GM19351 (cell line): ENCODE measurements at regions not wholly inside any gene's neighbourhood (a gene's known extent, or its start where the extent isn't known, plus 50 kb on each side); places are given as distances from the start of the nearest gene placed in this dataset.

Source experiments
- ATAC-seq: cut with Tn5 transposase; IDR thresholded peaks from one replicate; pipeline ENCODE4 v1.9.1; 2021; ENCODE audit warnings: mild to moderate bottlenecking, moderate library complexity; ENCODE audit not compliant: unreplicated experiment

DNA sequence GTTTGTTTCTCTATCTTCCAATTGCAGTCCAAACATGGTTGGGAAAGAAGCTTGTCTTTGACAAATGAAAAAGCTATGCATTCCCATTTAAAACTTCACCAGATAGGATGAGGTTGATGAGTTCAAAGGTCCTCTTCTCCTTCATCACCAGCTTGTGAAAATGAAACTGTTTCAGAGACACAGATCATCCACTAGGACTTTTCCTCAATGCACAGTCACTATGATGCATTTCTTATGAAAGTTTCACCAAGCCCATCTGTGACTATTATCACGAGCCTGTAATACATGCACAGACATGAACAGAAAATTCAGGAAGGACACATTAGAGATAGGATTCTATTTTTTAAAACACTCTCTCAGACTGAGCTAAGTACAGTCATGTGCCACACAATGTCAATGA lies 644.4 kb downstream of the PLCL1 start:
- ATAC-seq, result no peak

DNA sequence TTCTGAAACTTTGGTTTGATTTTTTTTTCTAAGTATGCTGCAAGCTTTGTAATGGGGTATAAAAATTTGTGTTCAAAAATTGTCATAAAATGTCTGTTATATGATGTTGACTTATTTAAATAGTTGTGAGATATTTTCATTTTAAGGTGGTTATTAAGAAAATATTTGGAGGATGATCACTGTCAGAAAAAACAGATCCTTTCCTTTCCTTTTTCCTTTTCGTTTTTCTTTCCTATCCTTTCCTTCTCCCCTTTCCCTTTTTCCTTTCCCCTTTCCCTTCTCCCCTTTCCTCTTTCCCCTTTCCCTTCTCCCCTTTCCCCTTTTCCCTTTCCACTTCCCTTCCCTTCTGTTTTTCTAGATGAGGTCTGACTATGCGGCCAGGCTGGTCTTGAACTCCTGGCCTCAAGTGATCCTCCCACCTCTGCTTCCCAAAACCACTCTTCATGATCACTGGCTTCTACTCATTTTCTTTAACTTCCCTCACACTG lies 640.5 kb downstream of the PLCL1 start:
- no peak for ATAC-seq

DNA sequence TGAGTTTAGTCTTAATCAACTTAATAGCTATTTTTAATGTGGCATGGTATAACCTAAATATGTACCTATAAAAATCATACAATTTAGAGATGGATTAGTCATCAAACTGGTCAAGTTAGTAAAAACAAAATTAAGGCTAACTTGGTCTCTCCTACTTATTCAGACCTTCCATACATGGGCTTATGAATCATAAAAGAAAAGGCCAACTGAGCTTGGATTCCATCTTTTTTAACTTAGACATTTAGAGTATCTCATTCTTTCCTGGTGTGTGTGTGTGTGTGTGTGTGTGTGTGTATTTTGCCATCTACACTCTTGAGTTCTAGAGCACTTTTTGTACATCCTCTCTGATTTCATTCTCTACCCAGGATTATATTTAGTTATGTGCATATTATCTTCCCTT lies 637.5 kb downstream of the PLCL1 start:
- ATAC-seq, result no peak

DNA sequence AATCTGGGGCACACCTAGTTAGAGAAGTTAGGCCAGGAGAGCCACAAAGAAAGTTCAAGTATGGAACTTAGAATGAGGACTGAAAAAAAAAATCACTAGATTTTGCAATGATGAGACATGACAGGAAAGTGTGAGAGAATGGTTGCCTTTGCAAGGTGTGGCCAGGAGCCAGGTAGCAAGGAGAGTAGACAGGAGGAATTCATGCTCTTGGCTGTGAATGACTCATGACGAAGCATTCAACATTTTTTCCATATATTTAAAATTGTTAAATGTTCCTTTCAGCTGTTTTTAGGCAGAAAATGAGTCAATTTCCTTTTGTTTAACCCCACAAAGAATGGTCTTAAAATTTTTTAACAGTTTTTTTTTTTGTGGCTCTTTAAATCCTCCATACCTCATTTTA lies 636.9 kb downstream of the PLCL1 start:
- ATAC-seq, result no peak

DNA sequence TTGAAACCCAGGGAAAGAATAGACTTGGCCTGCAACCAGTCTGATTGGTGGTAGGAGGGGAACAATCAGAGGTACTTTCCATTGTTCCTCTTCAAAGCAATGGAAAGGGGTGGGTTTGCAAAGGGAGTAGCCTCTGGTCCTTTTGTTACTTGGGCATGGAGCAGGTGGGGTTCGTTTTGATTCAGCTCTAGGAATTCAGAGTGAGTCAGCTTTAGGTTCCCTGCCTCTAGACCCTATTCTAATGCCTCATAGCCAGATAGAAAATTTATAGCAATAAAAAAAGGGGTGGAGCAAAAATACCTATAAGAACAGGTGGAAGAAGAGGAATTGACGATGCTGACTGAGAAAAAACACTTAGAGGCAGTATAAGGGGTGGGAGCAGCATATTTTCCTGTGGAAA lies 636.4 kb downstream of the PLCL1 start:
- ATAC-seq, result no peak

DNA sequence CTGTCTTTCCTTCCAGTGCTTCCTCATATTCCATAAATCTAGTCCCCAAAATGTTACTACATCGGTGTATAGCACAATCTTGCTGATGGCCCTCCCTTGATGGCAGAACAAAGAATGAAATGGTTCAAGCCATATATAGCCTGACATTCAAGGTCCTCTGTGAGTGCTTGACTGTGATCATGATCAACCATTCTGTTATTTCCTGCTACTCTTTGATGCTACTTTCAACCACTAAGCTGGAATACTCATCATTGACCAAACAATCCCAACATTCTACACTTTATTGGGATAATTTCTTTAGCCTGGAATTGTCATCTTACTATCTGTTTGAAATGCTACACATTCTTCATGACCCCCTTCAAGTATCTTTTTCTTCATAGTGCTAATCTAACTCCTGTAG lies 633.9 kb downstream of the PLCL1 start:
- no peak for ATAC-seq

DNA sequence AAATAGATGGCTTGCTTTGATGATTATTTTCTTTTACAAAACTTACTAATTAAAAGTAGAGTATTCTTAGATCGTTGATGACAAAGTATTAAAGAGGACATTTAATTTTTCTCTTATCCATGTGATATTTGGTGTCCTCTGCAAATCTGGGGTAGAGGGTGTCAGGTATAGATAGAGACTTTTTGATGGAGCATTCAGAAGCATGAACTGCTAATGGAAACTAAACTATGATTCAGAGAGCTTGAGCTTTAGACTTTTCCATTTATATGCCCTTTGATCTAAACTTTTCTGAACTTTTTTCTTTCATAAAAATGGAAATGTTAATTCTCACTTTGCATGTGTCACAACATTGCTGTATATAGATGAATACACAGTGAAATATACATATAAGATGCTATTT lies 619.7 kb downstream of the PLCL1 start:
- ATAC-seq, result no peak

DNA sequence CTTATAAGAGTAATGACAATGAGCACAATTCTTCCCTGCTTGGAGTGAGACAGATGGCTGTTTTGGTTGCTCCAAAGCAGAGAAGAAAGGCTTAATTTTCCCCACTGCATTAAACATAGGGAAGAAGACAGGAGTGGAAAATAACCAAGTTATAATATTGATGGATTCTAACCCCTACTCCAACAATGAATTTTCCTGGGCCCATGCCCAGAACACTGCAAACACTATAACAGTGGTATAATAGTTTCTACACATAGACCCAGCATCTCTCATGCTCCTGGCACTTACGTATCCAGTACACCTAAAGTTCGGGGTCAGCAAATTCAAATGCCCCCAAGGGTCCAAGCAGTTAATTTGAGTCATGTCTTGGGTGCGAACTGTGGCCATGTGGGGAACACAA lies 613.4 kb downstream of the PLCL1 start:
- ATAC-seq, result no peak

DNA sequence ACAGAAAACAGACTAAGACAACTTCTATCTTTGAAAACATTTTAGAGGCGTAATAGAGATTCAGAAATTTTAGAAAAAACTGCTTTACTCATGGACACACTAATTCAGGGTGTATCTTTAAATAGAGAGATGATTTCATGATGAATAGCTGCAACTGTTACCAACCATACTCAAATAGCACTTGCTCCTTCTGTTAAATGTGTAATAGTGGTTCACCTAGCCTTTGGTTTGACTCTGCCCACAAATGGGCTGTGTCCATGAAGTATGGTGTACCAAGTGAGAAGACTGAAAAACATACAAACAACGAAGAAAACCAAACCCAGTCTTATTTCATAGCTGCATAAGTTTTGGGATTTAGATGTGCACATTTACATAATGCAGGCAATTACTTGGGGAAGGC lies 610.6 kb downstream of the PLCL1 start:
- no peak for ATAC-seq

DNA sequence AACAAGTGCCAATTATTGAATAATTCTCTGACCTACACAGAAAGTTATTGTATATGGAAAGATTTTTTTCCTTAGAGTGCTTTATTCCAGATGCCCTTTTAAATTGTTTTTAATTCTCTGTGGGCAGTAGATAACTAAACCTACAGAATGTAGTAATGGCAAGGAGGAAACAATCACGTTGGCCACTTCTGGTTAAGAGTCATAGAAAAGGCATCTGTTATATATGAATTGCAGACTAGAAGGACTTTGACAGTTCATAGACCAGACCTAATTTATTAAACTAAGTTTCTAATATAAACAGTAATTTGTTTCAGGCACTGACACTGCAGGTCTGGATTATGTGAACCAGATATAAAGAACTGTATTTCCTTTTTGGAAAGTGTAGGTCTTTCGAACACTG lies 607.5 kb downstream of the PLCL1 start:
- no peak for ATAC-seq

DNA sequence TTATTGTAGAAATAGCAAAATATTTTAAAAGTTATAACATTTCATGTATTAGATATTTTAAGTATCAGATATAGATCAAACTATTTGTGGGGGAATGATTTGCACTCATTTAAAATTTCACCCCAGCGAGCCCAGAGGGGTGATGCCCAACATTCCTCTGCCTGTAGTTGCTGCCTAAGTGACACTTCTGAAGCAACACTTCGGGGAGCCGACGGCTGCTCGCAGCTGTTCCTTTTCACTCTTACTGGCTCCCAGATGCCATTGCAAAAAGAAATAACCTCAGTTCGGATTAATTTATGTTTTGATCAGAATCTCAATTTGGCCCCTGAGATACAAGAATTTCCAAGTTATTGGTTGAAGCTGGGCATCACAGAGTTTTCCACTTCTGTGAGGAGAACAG lies 603.8 kb downstream of the PLCL1 start:
- ATAC-seq, result no peak

DNA sequence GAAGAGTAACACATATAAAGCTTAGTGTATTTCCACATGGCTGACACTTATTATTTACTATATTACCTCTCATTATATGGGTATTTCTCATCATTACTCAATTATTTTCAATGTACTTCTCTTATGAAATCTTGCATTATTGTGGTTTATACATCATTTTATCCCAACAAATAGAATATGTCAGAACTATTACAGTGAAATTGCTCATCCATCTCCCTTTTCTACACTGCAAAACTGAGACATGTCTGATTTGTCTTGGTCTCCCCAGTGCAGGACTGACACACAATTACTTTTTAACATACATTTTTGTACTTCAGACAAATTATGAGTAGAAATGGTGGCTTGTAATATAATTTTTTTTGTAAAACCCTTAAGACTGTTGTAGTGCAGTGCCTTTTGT lies 600.9 kb downstream of the PLCL1 start:
- ATAC-seq, result no peak

DNA sequence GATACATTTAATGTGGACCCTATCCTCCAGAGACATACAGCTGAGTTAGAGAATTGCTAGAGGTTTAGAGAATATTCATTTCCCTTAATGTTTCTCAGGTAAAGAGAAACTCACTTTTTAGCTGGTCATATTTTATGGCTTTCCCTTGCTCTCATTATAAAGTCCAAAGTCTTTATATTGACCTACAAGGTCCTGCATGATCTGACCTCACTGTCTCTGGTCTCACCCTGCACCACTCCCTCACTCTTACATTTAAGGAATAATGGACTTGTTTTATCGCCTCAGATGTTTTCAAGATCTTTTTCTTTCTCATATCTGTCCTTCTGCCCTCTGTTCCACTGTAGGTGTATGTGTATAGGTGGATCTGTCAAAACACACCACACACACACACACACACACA lies 597.3 kb downstream of the PLCL1 start:
- no peak for ATAC-seq

DNA sequence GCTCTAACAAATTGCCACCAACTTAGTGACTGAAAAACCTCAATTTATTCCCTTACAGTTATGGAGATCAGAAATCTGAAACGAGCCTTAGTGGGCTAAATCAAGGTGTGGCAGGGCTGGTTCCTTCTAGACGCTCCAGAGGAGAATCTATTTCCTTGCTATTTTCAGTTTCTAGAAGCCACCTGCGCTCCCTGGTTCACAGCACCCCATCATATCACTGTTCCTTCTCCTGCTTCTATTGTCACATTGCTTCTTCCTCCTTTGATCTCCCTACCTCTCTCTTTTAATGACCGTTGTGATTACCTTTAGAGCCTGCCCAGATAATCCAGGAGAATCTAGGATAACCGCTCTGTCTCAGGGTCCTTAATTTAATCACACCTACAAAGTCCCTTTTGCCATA lies 596.6 kb downstream of the PLCL1 start:
- ATAC-seq, result no peak

DNA sequence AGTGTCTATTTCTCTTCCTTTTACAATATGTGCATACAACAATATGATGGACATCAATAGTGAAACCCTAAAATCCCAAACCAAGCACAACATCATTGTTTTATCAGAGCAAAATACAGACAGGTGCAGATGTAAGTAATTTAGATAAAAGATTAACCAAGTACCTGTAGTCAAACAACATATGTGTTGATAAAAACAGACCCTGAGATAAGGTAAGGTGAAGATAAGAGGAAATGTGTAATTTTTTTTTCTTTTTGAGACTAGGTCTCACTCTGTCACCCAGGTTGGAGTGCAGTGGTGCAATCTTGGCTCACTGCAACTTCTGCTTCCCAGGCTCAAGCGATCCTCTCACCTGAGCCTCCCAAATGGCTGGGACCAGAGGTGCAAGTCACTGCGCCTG lies 589.8 kb downstream of the PLCL1 start:
- ATAC-seq, result no peak

DNA sequence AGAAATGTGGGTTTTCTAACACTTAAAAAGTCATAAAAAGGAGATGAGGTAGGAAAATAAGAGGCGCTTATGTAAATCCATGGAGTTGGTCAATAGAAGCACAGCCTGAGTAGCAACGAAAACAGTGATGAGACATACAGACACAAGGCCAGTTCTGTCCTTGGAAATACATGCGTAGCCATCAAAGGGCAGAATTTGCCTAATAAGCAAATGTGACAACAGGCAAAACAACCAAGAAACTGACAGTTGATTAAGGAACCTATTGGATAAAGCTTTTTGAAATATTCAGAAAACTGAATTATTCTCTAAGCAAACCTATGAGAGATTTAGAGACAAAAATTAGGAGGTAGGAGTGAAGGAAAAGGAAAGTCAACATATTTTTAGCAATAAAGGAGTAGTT lies 586.3 kb downstream of the PLCL1 start:
- no peak for ATAC-seq

DNA sequence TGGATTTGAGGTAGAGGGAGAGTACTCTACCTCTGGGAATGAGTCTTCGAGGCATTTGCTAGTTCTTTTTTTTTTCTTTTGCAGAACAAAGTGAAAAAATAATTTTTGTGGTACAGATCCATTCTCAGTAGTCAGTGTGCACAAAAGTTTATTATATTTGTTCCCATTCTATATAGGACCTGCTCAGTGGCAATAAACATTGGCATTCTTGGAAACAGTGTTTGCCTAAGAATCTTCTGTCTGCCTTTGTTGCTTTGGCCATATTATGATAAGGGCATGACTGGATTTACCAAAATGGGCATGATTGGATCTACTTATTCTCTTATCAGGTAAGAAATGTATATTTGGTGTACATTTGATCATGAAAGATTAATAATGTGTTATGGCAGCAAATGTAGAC lies 583.3 kb downstream of the PLCL1 start:
- ATAC-seq, result no peak

DNA sequence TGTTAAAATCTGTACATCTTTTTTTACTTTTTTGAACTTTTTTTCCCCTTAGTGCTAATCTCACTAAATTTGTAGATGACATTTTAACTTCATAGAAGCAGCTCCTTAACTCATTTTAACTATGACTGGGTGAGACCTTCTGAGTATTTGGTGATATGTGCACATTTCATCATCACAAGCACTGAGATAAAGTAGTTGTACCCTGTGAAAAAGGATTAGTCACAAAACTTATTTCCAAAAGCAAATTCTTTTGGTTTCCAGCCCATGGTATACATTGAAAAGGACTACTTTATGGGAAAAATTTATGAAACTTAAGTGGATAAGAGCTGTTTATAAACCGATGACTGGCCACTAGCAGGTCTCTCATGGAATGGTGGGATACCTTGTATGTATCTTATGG lies 581.5 kb downstream of the PLCL1 start:
- no peak for ATAC-seq

DNA sequence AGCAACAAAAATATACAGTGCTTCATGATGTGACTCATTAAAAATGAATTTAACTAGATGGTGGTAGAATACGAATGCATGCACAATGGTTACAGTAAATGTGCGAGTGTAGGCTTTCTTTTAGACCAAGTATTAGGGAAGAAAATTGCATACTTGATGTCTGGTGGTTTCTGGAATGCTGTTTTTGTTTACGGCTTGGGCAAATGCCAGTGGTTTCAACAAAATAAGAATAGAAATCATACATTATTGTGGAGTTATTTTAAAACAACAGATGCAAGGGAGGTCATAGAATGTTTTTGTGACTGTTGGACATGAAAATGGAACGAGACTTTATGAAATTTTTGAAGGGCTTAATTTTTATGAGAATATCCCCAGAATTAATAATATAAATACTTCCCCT lies 580.9 kb downstream of the PLCL1 start:
- no peak for ATAC-seq

DNA sequence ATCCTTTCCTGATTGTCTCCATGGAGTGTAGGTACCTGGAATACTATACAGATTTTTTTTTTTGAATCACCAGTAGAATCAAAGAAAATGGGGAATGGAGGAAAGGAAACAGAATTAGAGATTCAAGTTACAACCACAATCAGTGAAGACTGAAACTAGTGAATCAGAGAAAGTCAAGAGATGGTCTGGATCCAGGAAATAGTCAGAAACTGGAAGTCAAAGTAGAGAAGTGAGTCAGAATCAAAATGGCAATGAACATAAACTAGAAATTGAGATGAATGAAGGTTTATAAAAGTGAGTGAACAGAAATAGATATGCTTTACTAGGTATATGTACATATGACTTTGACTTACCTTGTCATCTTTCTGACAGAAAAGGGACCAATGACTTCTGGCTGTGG lies 579.0 kb downstream of the PLCL1 start:
- ATAC-seq, result peak; percentile 42

DNA sequence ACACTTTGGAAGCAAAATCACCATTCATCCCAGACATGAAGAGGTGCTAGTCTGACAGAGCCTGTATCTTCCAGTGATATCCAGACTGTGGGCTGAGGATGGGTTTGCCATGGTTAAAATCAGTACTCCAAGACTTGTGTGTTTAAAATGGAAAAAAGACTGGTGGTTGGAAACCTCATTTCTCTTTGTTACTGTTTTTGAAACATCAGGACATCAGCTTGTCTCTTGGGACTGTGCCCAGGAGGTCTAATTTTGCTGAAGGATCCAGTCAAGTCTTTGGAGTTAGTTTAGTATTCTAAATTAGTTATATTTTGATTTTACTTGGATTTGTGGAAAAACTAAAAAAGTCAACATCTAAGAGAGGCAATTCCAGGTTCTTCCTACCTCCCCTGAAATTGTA lies 578.4 kb downstream of the PLCL1 start:
- no peak for ATAC-seq

DNA sequence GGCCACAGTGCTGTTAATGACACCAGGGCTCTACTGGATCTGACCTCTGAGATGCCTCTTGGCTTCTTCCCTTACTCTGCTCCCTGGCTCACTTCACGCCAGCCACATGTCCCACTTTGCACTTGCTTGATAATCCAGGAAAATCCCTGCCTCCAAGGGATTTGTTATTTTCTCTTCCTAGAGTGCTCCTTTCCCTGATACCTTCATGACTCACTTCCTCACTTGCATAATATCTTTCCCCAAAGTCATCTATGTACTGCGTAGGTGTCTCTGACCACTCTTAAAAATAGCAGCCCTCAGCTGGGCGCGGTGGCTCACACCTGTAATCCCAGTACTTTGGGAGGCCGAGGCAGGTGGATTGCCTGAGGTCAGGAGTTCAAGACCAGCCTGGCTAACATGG lies 572.3 kb downstream of the PLCL1 start:
- no peak for ATAC-seq

DNA sequence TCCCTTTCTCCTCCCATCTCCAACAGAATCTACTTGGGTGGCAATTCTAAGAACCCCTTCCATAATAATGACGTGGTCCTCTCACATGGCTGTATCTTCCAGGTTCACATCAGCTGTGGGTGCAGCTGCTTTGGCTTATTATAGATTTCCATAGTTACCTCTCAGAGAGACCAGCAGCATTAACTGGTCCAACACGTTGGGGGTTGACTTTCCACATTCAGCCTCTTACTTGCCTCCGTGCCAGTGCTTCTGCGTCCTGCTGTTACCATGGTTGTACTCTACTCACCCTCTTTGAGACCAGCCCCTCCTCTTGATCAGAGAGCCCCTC lies 570.7 kb downstream of the PLCL1 start:
- no peak for ATAC-seq
